Activated naive CD8-positive, alpha-beta T cell treated with anti-CD3 and anti-CD28 coated beads, Interleukin-2, amount 50 U/mL, for 16 hours (primary cell): ENCODE measurements at regions not wholly inside any gene's neighbourhood (a gene's known extent, or its start where the extent isn't known, plus 50 kb on each side); places are given as distances from the start of the nearest gene placed in this dataset.
"Not testable (repeated sequence)": the region's sequence is repeated elsewhere in the genome, so short reads cannot be mapped to it uniquely, and the experiment has no call there.

Source experiments
- DNase-seq: peaks from one replicate; pipeline ENCODE4 v3.0.0-alpha.2; 2020; ENCODE audit warnings: low read depth, low spot score

DNA sequence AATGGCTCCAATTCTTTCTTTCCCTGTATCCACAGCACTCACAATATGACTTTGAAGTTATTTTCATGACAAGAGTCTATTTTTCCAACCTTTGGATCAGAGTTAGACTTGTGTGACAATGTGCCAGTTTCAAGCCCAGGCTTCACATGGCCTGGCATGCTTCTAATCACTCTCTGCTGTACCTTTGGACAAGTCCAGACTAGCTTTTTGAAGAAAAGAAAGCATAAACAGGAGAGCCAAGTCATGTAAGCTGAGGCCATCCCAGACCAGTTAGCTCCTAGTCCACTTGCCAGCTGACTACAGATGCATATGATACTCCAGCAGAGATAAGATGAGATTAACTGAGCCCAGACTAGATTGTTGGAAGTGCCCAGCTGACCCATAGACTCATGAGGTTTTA lies 513.6 kb upstream of the C9orf72 start:
- DNase-seq = no peak

DNA sequence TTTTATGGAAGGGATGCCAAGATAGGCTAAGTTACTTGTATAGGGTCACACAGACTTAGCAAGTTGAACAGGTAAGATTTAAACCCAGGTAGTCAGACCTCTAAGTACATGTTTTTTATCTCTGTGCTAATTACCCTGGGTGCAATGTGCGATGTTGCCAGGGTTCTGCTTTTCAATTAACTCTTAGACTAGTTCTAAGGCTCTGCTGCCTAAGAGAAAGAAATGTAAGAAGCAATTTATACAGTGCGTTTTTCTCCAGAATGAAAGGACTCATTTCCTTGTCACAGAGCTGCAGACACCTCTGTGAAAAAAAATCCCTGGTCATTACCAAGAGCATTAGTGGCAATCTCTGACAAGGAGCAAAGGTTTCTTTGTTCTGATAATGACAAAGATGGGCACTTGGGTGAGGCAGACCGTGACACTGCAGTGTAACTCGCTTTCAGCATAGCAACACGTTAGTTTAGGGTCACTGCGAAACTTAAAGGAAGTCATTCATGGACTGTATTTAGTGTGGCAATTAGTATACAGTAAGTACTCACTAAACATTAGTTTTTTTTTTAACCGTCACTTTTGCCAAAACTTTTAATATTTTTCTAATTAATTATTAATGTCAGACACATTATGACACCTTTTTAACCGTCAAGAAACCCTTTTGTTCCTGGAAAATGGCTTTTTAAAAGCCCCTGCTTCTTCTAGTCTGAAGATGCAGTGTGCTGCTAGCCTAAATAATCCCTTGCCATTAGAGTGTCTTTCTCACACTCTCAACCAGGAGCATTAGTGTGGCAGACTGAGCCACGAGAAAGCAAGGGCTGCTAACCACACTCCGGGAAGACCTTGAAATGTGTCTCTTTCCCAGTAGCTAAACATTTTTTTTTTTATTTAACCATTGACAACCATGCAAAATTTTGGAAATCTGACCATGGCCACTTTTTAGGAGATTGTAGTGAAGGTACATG lies 520.0 kb upstream of the C9orf72 start:
- DNase-seq = no peak

DNA sequence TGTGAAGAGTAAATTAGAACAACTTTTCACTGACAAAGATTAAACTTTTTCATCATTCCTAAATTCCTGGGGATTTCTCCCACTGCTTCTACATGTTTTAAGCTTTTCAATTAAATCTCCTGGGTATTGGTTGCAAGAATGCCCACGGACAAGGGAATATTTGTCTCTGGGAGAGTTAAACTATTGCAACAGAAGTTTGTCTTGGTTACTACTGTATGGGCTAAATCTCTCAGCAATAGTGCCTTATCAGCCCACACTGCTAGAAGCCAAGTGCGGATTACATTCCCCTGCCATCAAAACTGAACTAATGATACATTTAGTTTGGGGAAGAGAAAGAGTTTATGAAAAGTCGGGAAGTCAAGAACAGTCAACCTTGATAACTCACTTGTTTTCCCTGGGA lies 528.2 kb upstream of the C9orf72 start:
- DNase-seq = no peak

DNA sequence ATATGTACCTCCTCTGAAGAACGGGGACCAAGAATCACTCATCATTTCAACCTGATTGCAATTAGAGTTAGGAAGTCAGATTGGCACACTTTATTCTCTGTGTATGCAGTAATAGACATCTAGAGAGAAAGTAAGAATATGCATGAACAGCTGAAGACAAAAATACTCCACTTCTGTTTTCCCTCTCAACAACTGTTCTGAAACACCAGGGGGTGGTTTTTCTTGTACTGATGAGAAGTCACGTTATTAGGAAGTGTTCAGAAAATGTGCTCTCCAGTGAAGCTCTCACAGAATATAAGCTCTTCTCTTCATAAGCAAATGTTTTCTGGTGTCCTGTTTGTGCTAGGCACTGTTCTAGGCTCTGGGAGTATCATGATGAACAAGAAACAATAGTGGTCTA lies 531.7 kb upstream of the C9orf72 start:
- no peak for DNase-seq

DNA sequence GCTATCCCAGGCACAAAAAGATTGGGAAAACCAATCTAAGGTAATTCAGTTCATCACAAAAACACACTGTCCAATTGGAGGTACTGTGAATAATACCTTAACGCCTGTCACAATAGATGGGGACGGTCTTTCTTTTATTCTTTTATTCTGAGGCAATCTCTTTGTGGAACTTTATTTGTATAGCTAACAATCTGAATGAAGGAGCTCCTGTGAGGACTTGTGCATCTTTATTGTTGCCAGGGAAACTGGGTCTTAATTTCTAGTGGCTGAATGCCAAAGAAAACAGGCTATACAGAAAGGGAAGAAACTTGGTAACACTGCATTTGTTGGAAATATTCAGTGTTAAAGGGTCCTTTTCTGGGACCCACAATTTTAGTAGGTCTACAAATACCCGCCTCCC lies 546.9 kb upstream of the C9orf72 start:
- no peak for DNase-seq

DNA sequence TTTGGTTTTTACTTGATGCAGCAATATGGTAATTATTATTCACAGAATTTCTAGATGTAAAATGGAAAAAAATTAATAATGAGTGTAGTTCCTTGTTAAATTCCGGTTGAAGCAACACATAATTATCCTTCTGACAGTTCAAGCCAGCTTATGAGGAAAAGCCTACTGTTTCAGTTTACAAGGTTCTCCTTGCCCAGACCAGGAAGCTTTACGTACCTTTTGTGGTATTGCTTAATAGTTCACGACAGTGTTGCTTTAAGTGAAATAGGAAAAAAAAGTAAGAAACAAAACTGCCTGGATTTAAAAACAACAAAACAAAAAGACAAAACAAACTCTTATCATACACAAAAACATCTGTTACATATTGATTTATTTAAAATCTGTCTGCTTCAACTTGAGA lies 547.3 kb upstream of the C9orf72 start:
- DNase-seq = no peak

DNA sequence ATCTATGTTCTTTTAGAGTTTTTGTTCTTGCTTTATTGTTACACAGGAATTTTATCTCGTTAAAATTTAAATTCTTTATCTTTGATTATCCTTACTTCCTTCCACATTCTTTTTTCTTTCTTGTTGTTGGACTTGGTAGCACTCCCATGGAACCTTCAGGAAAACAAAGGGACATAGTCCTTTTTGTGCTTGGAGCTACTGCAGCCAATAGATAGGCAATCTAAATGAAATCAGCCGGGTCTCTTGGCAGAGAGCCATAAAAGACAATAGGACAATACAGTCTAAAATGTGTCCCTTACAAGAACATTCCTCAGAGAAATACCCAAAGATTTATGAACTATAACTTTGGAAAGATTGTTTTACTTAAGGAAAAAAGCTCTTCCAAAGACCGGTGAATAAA lies 548.1 kb upstream of the C9orf72 start:
- no peak for DNase-seq

DNA sequence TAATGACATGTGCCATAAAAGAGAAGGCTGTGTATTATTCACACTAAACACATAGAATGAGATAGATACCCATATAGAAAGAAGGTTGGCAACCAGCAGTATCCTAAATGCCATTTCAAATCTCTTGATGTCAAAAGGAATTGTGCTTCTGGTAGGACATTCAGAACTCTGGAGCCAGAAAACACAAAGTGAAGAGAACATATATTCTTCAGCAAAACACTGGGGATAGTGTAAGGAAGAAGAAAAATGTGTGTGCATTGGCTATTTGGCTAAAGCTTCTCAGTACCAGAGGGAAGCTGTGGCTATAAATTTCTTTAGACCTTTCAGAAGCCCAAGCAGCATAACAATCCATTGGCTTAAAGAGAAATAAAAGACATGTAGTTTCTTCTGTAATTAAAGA lies 551.6 kb upstream of the C9orf72 start:
- no peak for DNase-seq

DNA sequence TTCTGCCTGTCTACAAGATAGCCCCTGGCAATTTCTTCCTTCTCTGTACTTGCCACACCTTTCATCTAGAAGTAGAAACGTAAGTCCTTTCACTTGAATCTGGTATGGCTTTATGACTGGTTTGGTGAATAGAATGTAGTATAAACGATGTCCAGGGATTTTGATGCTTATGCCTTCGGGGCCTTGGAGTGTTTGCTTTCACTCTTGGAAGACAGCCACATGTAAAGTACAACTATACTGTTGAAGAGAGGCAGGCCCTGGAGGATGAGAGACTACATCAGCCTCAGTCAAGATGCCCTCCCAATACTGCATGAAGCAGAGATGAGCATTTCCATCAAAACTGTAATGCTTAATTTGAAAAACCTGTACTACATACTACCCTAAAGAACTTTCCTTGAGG lies 553.8 kb upstream of the C9orf72 start:
- DNase-seq = no peak

DNA sequence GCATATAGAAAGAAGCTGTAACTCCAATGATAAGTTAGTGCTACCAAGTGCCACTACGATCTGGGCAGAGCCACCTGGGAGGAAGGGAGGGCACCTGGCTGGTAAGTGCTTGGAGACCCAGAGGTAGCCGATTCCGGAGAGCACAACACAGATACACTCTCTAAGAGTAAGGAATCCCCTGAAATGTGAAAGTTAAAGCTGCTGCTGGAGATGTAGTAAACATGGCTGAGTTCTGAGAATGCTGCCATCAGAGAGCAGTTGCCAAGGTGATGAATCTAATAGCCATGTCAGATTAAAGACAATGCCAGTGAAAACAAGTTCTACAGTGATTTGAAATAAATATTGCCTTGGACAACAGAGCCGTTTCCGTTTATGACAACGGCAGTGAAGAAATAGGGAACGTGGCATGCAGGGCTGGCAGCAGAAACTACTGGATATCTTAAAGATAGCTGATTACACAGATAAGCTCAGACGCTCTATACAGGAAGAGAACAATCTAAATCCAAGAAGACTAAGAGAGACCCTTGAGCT lies 561.2 kb upstream of the C9orf72 start:
- no peak for DNase-seq

DNA sequence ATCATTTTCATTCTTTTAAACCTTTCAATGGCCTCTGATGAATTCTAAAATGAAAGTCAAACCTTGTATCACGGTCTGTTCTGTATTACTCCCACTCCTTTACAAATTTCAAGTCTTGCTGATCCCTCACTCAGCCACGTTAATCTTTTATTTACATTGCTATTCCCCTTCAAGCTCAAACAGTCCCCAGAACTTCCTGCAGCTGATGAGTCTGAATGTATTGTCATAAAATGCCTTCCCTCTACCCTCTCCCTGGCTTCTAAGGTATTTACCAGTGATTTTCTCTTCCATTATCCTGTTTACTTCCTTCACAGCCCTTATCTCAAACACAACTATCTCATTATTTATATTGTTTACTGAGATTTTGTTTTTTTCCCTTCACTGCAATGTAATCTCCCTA lies 562.3 kb upstream of the C9orf72 start:
- DNase-seq = no peak

DNA sequence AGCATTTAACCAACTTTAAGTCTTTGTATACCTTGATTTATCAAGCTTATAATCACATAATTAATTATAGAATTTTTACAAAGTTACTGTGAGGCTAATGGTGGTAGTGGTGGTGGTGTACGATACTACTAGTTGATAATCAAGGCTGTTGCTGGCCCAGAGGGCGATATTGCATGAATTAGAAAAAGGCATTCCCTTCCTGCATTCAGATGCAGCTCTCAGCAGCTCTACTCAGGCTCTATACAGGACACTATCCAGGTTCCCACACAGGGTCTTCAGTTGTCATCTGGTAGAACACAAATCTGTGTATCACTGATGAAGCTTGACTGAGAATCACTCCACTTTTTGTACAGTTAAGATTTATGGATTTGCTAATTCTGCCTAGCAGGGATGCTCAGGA lies 562.8 kb upstream of the C9orf72 start:
- DNase-seq = no peak

DNA sequence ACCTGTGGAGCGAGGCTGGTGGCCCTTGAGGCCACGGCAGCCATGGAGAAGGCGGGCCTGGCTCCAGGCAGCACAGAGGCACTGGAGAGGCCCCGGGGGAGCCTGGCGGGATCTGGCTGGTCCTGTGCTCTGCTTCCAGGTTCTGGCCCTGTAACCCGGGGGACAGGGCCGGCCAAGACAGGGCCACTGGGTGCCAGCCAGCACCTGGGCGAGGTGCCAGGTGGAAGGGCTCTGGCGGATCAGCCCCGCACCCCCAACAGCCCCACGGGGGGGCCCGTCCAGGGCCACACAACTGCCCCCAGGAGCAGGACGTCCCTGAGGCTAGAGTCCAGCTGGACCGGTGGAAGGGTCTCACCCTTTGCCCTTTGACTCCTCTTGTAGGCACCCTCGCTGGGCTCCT lies 574.1 kb upstream of the C9orf72 start:
- DNase-seq = not testable (repeated sequence)

DNA sequence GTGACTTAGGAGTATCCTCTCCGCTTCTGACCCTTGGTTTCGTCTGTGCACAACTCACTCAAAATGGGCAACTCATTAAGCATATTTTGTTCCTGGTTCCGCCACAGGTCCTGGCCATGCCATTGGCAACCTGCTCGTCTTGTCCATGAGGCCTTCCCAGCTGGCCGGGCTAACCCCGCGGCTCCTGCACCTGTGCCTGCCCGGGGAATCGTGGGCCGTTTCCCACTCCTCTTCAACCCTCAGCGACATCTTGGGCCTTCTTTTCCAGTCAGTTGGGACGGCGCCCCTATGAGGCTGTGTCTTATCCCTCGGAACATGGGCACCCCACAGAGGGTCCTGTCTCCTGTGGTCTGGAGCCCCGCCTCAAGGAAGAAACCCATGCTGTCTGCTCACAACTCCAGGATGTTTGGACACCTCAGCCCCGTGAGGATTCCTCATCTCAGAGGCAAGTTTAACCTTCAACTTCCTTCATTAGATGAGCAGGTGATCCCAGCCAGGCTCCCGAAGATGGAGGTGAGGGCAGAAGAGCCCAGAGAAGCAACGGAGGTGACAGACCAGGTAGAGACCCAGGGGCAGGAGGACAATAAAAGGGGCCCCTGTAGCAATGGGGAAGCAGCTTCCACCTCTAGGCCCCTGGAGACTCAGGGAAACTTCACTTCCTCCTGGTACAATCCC lies 574.8 kb upstream of the C9orf72 start:
- DNase-seq = not testable (repeated sequence)

DNA sequence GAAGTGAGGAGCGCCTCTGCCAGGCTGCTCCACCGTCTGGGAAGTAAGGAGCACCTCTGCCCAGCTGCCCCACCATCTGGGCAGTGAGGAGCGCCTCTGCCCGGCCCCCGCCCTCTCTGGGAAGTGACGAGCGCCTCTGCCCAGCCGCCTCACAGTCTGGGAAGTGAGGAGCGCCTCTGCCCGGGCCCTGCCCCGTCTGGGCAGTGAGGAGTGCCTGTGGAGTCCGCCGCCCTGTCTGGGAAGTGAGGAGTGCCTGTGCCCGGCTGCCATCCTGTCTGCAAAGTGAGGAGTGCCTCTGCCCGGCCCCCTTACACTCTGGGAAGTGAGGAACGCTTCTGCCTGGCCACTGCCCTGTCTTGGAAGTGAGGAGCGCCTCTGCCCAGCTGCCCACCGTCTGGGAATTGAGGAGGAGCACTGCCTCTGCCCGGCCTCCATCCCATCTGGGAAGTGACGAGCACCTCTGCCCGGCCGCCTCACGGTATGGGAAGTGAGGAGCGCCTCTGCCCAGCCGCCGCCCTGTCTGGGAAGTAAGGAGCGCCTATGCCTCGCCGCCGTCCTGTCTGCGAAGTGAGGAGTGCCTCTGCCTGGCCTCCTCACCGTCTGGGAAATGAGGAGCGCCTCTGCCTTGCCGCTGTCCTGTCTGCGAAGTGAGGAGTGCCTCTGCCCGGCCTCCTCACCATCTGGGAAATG lies 576.2 kb upstream of the C9orf72 start:
- not testable (repeated sequence) for DNase-seq

DNA sequence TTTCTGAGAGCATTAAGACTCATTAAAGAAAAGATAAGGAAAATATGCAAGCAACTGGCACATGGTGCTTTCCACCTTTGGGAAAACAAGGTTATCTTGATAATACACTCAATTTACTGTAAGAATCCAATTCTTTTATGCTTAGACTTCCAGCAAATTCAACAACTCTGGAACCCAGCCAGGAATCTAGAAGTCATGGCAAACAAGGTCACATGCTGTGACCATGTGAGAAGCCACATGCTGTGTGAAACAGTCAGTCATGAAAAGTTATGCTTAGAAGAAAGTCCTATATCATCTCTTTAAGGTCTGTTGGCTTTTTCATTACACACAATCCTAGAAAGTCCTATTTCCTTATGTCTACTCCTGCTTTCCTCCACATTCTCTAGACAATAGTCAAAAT lies 581.8 kb upstream of the C9orf72 start:
- DNase-seq = no peak

DNA sequence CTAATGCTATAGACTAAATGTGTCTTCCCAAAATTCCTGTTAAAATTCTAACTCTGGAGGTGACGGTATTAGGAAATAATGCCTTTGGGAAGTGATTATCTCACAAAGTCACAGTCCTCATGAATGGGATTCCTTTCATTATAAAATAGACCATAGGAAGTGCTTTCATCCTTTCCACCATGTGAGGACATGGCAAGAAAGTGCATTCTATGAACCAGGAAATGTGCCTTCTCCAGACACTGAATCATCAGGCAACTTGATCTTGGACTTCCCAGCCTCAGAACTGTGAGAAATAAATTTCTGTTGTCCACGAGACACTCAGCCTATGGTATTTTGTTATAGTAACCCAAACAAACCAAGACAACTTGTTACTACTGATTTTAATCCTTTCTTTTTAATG lies 582.4 kb upstream of the C9orf72 start:
- no peak for DNase-seq

DNA sequence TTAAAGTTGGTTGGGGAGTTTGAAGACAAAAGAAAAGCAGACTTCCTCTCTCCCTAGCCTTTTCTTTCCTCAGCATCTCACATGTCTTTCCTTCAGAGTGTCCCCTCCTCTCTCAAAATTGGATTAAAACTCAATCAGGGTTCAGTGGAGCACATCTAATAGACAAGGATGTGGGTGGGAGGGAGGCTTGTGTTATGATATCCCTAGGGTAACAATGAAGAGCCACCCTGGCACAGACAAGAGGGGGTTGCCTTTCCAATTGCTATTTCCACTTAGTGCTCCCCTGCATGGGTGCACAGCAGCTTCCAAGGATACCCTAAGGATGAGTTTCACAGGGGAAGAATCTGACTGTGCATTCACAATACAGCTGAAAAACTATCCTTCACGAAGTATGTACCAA lies 585.2 kb upstream of the C9orf72 start:
- DNase-seq = no peak

DNA sequence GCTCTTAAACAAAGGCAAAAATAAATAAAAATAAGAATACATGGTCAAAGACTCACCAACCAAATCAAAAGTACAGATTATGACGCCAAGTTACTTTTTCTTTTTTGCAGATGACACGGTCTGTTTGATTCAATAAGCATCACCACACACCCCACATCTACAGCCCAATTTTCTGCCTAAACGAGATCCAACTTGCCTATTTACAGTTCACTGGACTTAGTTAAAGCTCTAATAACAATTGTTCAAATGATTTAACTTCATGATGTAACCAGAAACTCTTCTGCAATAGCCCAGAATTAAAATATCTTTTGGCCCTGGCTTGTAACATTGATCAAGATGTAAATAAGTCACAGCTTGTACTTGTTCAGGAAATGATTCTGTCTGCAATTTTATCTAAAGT lies 590.3 kb upstream of the C9orf72 start:
- no peak for DNase-seq

DNA sequence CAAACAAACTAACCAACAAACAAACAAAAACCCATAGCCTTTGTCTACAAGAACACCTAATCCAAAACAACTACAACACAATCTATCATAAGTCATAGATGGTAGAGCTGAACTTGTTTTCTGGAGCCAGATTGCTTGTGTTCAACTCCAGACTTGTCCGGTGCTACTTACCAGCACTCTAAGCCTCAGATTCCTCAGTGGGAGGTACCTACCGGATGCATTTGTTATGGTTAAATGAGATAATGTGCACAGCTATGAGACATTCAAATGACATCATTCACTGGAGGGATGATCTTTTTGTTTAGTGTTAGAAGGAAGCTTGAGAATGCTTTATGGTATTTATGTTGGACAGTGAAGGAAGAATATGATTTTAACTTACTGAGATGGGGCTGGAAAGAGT lies 592.9 kb upstream of the C9orf72 start:
- no peak for DNase-seq

DNA sequence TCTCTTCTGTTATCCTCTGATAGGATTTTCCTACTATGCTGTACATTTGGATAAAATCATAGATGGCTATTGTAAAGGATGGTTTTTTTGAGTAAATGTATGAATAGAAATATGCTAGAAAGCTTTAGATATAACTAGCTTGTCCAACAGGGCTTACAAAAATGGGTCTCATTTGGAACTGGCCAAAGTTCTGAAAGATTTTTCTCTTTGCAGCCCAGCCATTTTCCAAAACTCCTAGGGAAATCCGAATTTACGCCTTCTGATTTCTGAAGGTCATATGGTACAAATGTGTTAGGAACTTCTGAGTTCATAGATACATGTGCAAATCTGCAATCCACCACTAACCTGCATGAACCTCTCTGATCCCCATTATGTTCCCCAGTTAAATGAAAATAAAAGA lies 603.9 kb upstream of the C9orf72 start:
- no peak for DNase-seq

DNA sequence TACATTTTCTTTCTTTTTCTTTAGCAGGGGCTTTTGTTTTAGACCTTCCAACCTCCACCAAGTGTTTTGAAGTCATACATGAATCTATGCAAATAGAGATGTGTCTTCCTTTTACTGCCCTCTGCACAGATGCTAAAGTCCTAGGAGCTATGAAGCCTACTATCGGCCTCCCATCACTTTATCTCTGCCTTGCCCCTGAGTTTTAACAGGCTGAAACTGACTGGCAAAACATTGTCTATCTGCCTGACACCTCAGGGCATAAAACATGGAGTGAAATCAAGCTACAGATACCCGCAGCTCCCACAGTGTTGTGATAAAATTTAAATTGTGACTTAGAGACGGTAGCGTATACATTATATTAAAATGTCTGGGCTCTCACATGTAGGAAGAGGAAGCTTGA lies 604.6 kb upstream of the C9orf72 start:
- DNase-seq = no peak
